CD14-positive monocyte (primary cell): ENCODE measurements at regions not wholly inside any gene's neighbourhood (a gene's known extent, or its start where the extent isn't known, plus 50 kb on each side); places are given as distances from the start of the nearest gene placed in this dataset.
A peak's percentile ranks its signal among the peaks of the same experiment; 100 is the strongest.

Experiments used
- DNase-seq, 3 donors: peaks; one replicate each; pipeline ENCODE4 v3.0.0-alpha.2; 2011 to 2022
- H2AFZ ChIP-seq: 2 replicates; pipeline ENCODE4 v1.6.0; 2012; ENCODE audit warnings: mild to moderate bottlenecking, low read depth, low read length, inconsistent platforms; ENCODE audit not compliant: insufficient read depth, poor library complexity, severe bottlenecking
- H3K27ac ChIP-seq, 2 donors: 1 replicate in 1 of 2; 2 replicates in 1 of 2; pipeline ENCODE4 v1.5.1; 2012 to 2013; ENCODE audit warnings: low read length in 2 of 2, control low read depth in 1 of 2, inconsistent platforms in 1 of 2, low read depth in 1 of 2, mild to moderate bottlenecking in 1 of 2
- H3K27me3 ChIP-seq, 2 donors: one replicate each; pipeline versions ENCODE4 v1.6.0 to v1.6.1; 2011 to 2013; ENCODE audit warnings: low read length in 2 of 2; ENCODE audit not compliant: control insufficient read depth in 2 of 2, insufficient read depth in 2 of 2
- H3K36me3 ChIP-seq, 2 donors: replicated peaks in 1 of 2; 1 replicate in 1 of 2; 2 replicates in 1 of 2; pipeline versions ENCODE4 v1.5.1 to v1.6.1; 2012 to 2013; ENCODE audit warnings: low read length in 2 of 2, control low read depth in 1 of 2, inconsistent platforms in 1 of 2, mild to moderate bottlenecking in 1 of 2; ENCODE audit not compliant: insufficient read depth in 2 of 2, control insufficient read depth in 1 of 2
- H3K4me1 ChIP-seq, 2 donors: 1 replicate in 1 of 2; 2 replicates in 1 of 2; pipeline versions ENCODE4 v1.5.1 to v1.6.1; 2012 to 2013; ENCODE audit warnings: low read length in 2 of 2, control low read depth in 1 of 2, inconsistent platforms in 1 of 2, mild to moderate bottlenecking in 1 of 2, moderate library complexity in 1 of 2; ENCODE audit not compliant: insufficient read depth in 2 of 2, control insufficient read depth in 1 of 2
- H3K4me2 ChIP-seq: replicated peaks from 2 replicates; pipeline ENCODE3; 2012; ENCODE audit warnings: low read length, moderate library complexity, mild to moderate bottlenecking; ENCODE audit not compliant: poor library complexity, severe bottlenecking; ENCODE audit errors: extremely low read depth
- H3K4me3 ChIP-seq, 3 experiments: fragments of 200-600 bp in 1 of 3; sonication (generic) in 1 of 3; replicated peaks in 1 of 3; 1 replicate in 2 of 3; 2 replicates in 1 of 3; pipeline ENCODE4 v1.5.1; 2011 to 2013; ENCODE audit warnings: low read length in 3 of 3, mild to moderate bottlenecking in 3 of 3, control low read depth in 2 of 3, low read depth in 2 of 3, inconsistent platforms in 1 of 3, moderate library complexity in 1 of 3
- H3K79me2 ChIP-seq: 2 replicates; pipeline ENCODE4 v1.6.0; 2012; ENCODE audit warnings: mild to moderate bottlenecking, control low read depth, inconsistent platforms, low read length, moderate library complexity; ENCODE audit not compliant: insufficient read depth
- H3K9ac ChIP-seq: 2 replicates; pipeline ENCODE4 v1.6.0; 2017; ENCODE audit warnings: low read length, mild to moderate bottlenecking; ENCODE audit not compliant: insufficient read depth, poor library complexity, severe bottlenecking
- H3K9me3 ChIP-seq, 2 donors: replicated peaks in 1 of 2; 1 replicate in 1 of 2; 2 replicates in 1 of 2; pipeline versions ENCODE4 v1.5.1 to v1.6.1; 2012 to 2013; ENCODE audit warnings: low read length in 2 of 2, control low read depth in 1 of 2; ENCODE audit not compliant: control insufficient read depth in 1 of 2, insufficient read depth in 1 of 2
- H4K20me1 ChIP-seq: 2 replicates; pipeline ENCODE4 v1.6.0; 2012; ENCODE audit warnings: mild to moderate bottlenecking, low read length, control low read depth, moderate library complexity; ENCODE audit not compliant: insufficient read depth
- H3K27ac Mint-ChIP-seq, 7 donors: one replicate each; pipeline ENCODE4 v1.8.0; 2020; ENCODE audit warnings: mild to moderate bottlenecking in 7 of 7, mixed read lengths in 7 of 7, moderate library complexity in 6 of 7, inconsistent platforms in 2 of 7
- H3K27me3 Mint-ChIP-seq, 3 donors: one replicate each; pipeline ENCODE4 v1.8.0; 2021 to 2022; ENCODE audit warnings: low read depth in 3 of 3, mild to moderate bottlenecking in 3 of 3, mixed read lengths in 3 of 3, moderate library complexity in 3 of 3, inconsistent platforms in 1 of 3
- H3K36me3 Mint-ChIP-seq, 2 donors: one replicate each; pipeline ENCODE4 v1.8.0; 2020; ENCODE audit warnings: mixed read lengths in 2 of 2, inconsistent platforms in 1 of 2, mild to moderate bottlenecking in 1 of 2
- H3K4me1 Mint-ChIP-seq: one replicate; pipeline ENCODE4 v1.8.0; 2020; ENCODE audit warnings: mild to moderate bottlenecking, mixed read lengths
- H3K4me3 Mint-ChIP-seq, 2 donors: one replicate each; pipeline ENCODE4 v1.8.0; 2020; ENCODE audit warnings: mild to moderate bottlenecking in 2 of 2, mixed read lengths in 2 of 2, moderate library complexity in 1 of 2
- H3K9me3 Mint-ChIP-seq, 7 donors: one replicate each; pipeline ENCODE4 v1.8.0; 2020 to 2022; ENCODE audit warnings: mixed read lengths in 7 of 7, mild to moderate bottlenecking in 6 of 7, moderate library complexity in 6 of 7, inconsistent platforms in 2 of 7
- WGBS: methylation state at CpG from one replicate; pipeline ENCODE4 v1.1.5; 2013; ENCODE audit warnings: missing lambda C conversion rate; ENCODE audit not compliant: insufficient coverage; 5-methylcytosine and 5-hydroxymethylcytosine counted together
- intact Hi-C, 2 donors: fragments of 100-400 bp; cut with micrococcal nuclease; formaldehyde crosslinking; loops; one replicate each; pipeline versions ENCODE4 v1.15.0 to v1.15.1; 2023
- TF ChIP-seq, protein P1 (sequence below): fragments of 200-600 bp; IDR thresholded peaks from one replicate; pipeline ENCODE4 v1.8.0; 2022; ENCODE audit warnings: antibody characterized with exemption, mild to moderate bottlenecking

DNA sequence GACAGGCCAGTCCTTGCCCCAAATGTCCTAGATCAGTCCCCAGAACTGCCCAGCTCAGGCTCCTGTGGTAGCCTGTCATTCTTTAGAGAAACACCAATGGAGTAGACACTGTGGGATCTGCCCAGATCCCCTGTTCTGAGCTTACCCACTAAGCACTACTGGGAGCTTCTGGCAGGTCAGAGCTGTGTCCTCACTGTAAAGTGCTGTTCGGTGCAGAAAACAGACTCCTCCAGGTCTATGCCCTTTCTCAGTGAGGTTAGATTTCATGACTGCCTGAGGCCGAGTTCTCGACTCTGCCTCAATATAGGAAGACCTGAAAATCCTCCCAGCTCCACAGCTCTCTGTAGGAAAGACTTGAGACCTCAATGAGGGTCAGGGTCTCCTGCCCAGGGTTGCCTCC is 67.5 kb upstream of the IGLL5 start:
- no peak overlapping the region for H3K4me3 Mint-ChIP-seq
- H3K27ac Mint-ChIP-seq: peak overlapping the region in 1 of 7 donors; percentile 32
- peaks cover 60 to 65% of the 10 kb centered on the region in 2 donors for H3K4me1 ChIP-seq
- no peak overlapping the region for H3K4me2 ChIP-seq
- peaks cover 79% of the 10 kb centered on the region for H3K4me1 Mint-ChIP-seq
- H3K9ac ChIP-seq: no peak overlapping the region
- H3K36me3 Mint-ChIP-seq: no peaks in the 10 kb centered on the region
- H3K27me3 ChIP-seq: no peaks in the 10 kb centered on the region
- intact Hi-C loops: no loop called here
- no peak for DNase-seq
- H3K4me3 ChIP-seq: no peak overlapping the region
- H3K9me3 ChIP-seq: no peaks in the 10 kb centered on the region
- no peak overlapping the region for H2AFZ ChIP-seq
- H3K27ac ChIP-seq: no peak overlapping the region
- TF ChIP-seq, protein P1, sequence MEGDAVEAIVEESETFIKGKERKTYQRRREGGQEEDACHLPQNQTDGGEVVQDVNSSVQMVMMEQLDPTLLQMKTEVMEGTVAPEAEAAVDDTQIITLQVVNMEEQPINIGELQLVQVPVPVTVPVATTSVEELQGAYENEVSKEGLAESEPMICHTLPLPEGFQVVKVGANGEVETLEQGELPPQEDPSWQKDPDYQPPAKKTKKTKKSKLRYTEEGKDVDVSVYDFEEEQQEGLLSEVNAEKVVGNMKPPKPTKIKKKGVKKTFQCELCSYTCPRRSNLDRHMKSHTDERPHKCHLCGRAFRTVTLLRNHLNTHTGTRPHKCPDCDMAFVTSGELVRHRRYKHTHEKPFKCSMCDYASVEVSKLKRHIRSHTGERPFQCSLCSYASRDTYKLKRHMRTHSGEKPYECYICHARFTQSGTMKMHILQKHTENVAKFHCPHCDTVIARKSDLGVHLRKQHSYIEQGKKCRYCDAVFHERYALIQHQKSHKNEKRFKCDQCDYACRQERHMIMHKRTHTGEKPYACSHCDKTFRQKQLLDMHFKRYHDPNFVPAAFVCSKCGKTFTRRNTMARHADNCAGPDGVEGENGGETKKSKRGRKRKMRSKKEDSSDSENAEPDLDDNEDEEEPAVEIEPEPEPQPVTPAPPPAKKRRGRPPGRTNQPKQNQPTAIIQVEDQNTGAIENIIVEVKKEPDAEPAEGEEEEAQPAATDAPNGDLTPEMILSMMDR: no peak
- 94% methylated on average over 2 of the region's 3 CpGs for WGBS
- H3K27me3 Mint-ChIP-seq: peaks cover 0 to 2% (median 1%) of the 10 kb centered on the region in 3 donors
- H3K9me3 Mint-ChIP-seq: no peaks in the 10 kb centered on the region
- H3K36me3 ChIP-seq: no peaks in the 10 kb centered on the region
- H4K20me1 ChIP-seq: no peaks in the 10 kb centered on the region
- H3K79me2 ChIP-seq: no peaks in the 10 kb centered on the region

DNA sequence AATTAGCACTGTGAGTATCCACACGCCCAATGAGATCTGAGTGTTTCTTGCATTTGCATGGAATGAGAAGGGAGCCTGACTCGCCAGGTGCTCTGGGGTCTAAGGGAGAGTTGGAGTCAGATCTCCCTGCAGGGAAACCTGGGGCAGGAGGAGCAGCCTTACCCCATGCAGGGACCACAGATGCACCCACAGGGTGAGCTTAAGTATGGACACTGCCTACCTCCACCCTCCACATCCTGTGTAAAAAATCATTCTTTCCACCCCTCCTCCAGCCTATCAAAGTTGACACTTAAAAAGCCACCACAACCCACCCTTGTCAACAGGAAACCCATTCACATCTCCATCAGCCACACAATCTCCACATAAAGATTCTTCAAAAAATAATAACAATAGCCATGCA is 67.0 kb upstream of the IGLL5 start:
- H3K9me3 ChIP-seq: no peaks in the 10 kb centered on the region
- H3K27ac ChIP-seq: no peak overlapping the region
- Mint-ChIP-seq H3K36me3 (no peaks in the 10 kb centered on the region), H3K27me3 (peaks cover 0 to 2% (median 1%) of the 10 kb centered on the region in 3 donors), H3K4me1 (peaks cover 78% of the 10 kb centered on the region), H3K27ac (no peak overlapping the region), H3K9me3 (no peaks in the 10 kb centered on the region), H3K4me3 (no peak overlapping the region)
- peaks cover 55 to 60% of the 10 kb centered on the region in 2 donors for H3K4me1 ChIP-seq
- intact Hi-C loops: no loop called here
- TF ChIP-seq, protein P1: no peak
- no peaks in the 10 kb centered on the region for H4K20me1 ChIP-seq
- H3K9ac ChIP-seq: no peak overlapping the region
- H2AFZ ChIP-seq: no peak overlapping the region
- no peak for DNase-seq
- H3K4me3 ChIP-seq: no peak overlapping the region
- H3K36me3 ChIP-seq: no peaks in the 10 kb centered on the region
- WGBS: 100% methylated on average over 2 of the region's 2 CpGs
- no peaks in the 10 kb centered on the region for H3K79me2 ChIP-seq
- H3K27me3 ChIP-seq: no peaks in the 10 kb centered on the region
- H3K4me2 ChIP-seq: no peak overlapping the region
